Right lobe of liver (tissue), 6 donors: ENCODE measurements at regions not wholly inside any gene's neighbourhood (a gene's known extent, or its start where the extent isn't known, plus 50 kb on each side); places are given as distances from the start of the nearest gene placed in this dataset.
A peak's percentile ranks its signal among the peaks of the same experiment; 100 is the strongest.

Source experiments
- ATAC-seq, 4 donors: fragments of 200-7000 bp; cut with Tn5 transposase; one replicate each; pipeline ENCODE4 v1.9.1; 2020; ENCODE audit warnings: mild to moderate bottlenecking in 4 of 4, moderate library complexity in 4 of 4
- DNase-seq, 3 donors: peaks; one replicate each; pipeline ENCODE4 v3.0.0-alpha.2; 2020
- H3K27ac ChIP-seq, 3 donors: fragments of 200-600 bp; one replicate each; pipeline ENCODE4 v1.8.0; 2022
- H3K27me3 ChIP-seq, 2 donors: fragments of 200-600 bp; one replicate each; pipeline ENCODE4 v1.8.0; 2022
- H3K36me3 ChIP-seq, 4 donors: fragments of 200-600 bp; sonication (generic) in 1 of 4; one replicate each; pipeline versions ENCODE4 v1.5.1 to v1.8.0; 2017 to 2022; ENCODE audit warnings: control low read depth in 1 of 4
- H3K4me1 ChIP-seq, 4 donors: fragments of 200-600 bp; sonication (generic) in 1 of 4; one replicate each; pipeline versions ENCODE4 v1.5.1 to v1.8.0; 2017 to 2022; ENCODE audit warnings: control low read depth in 1 of 4
- H3K4me3 ChIP-seq, 3 donors: fragments of 200-600 bp; one replicate each; pipeline ENCODE4 v1.8.0; 2022
- H3K9me3 ChIP-seq, 4 donors: fragments of 200-600 bp; sonication (generic) in 1 of 4; one replicate each; pipeline versions ENCODE4 v1.5.1 to v1.8.0; 2017 to 2022; ENCODE audit warnings: control low read depth in 1 of 4
- CTCF ChIP-seq, 4 donors: fragments of 200-600 bp in 3 of 4; fragments of 450-650 bp in 1 of 4; IDR thresholded peaks; one replicate each; pipeline versions ENCODE4 v1.5.1 to v1.8.0; 2016 to 2022; ENCODE audit warnings: antibody characterized with exemption in 4 of 4, mild to moderate bottlenecking in 2 of 4
- POLR2A ChIP-seq: fragments of 450-650 bp; IDR thresholded peaks from one replicate; pipeline ENCODE4 v1.6.1; 2017; ENCODE audit warnings: antibody characterized with exemption, mild to moderate bottlenecking
- WGBS: methylation state at CpG from one replicate; pipeline ENCODE4 v1.1.6; 2018; ENCODE audit warnings: low coverage, low lambda C conversion rate; ENCODE audit not compliant: insufficient coverage; ENCODE audit errors: missing lambda C conversion rate; 5-methylcytosine and 5-hydroxymethylcytosine counted together
- intact Hi-C, 2 donors: fragments of 100-400 bp; cut with DNase I; formaldehyde crosslinking; loops; one replicate each; pipeline versions ENCODE4 v1.11.2 to v1.14.1; 2022
- donor health status: DM: no; HTN: yes; CAD: no.
- donor health status: DM: no; HTN: no; CAD: no.
- donor health status: DM: no; HTN: no; CAD: no.
- donor health status: DM: no; HTN: yes; CAD: no.
- donor health status: DM: no; HTN: yes; CAD: no.

GRCh38 chr1:90782046-90782445 lies 64.9 kb upstream of the BARHL2 start:
- intact Hi-C loops, result no loop called here
- H3K36me3 ChIP-seq, result no peaks in the 10 kb centered on the region
- H3K4me3 ChIP-seq, result no peak overlapping the region
- ATAC-seq (no peak), DNase-seq (no peak)
- 49% methylated on average over 2 of the region's 2 CpGs for WGBS
- no peaks in the 10 kb centered on the region for H3K27me3 ChIP-seq
- H3K9me3 ChIP-seq, result no peaks in the 10 kb centered on the region
- TF ChIP-seq CTCF (IDR thresholded peaks at IDR 0.05), result no peak
- TF ChIP-seq POLR2A, result no peak
- H3K27ac ChIP-seq, result no peak overlapping the region
- peaks cover 0 to 11% (median 0%) of the 10 kb centered on the region in 4 donors for H3K4me1 ChIP-seq

- DNase-seq, result peak in 2 of 3 donors; percentile 36 to 70
- Histone ChIP-seq H3K4me1 (peaks cover 0 to 11% (median 0%) of the 10 kb centered on the region in 4 donors), H3K4me3 (no peak overlapping the region), H3K27me3 (no peaks in the 10 kb centered on the region), H3K9me3 (no peaks in the 10 kb centered on the region), H3K36me3 (no peaks in the 10 kb centered on the region), H3K27ac (no peak overlapping the region)
- intact Hi-C loops, result no loop called here
- TF ChIP-seq CTCF (IDR thresholded peaks at IDR 0.05), result no peak
- no peak for TF ChIP-seq POLR2A
- WGBS, result 31% methylated on average over 3 of the region's 6 CpGs
- ATAC-seq, result peak; percentile 64 to 74 (median 70)
These were observed 64.4 kb upstream of the BARHL2 start for GRCh38 chr1:90781534-90781933.

- no peak for TF ChIP-seq CTCF (IDR thresholded peaks at IDR 0.05)
- no peak for TF ChIP-seq POLR2A
- ATAC-seq, result no peak
- H3K9me3 ChIP-seq, result no peaks in the 10 kb centered on the region
- H3K27me3 ChIP-seq, result no peaks in the 10 kb centered on the region
- peaks cover 0 to 11% (median 0%) of the 10 kb centered on the region in 4 donors for H3K4me1 ChIP-seq
- WGBS, result 100% methylated on average over 2 of the region's 2 CpGs
- H3K4me3 ChIP-seq, result no peak overlapping the region
- DNase-seq, result no peak
- intact Hi-C loops, result no loop called here
- no peak overlapping the region for H3K27ac ChIP-seq
- no peaks in the 10 kb centered on the region for H3K36me3 ChIP-seq
These were observed 63.9 kb upstream of the BARHL2 start for GRCh38 chr1:90780981-90781380.

- no peaks in the 10 kb centered on the region for H3K27me3 ChIP-seq
- TF ChIP-seq CTCF (IDR thresholded peaks at IDR 0.05), result no peak
- TF ChIP-seq POLR2A, result no peak
- H3K4me3 ChIP-seq, result no peak overlapping the region
- H3K4me1 ChIP-seq, result peaks cover 0 to 11% (median 0%) of the 10 kb centered on the region in 4 donors
- WGBS, result 18% methylated on average over 4 of the region's 4 CpGs
- intact Hi-C loops, result no loop called here
- H3K27ac ChIP-seq, result no peak overlapping the region
- no peaks in the 10 kb centered on the region for H3K9me3 ChIP-seq
- DNase-seq (peak in 2 of 3 donors; percentile 36 to 50), ATAC-seq (peak; percentile 67 to 91 (median 88))
- H3K36me3 ChIP-seq, result no peaks in the 10 kb centered on the region
These were observed 62.5 kb upstream of the BARHL2 start for GRCh38 chr1:90779573-90779972.

- H3K27me3 ChIP-seq, result no peaks in the 10 kb centered on the region
- TF ChIP-seq CTCF (IDR thresholded peaks at IDR 0.05), result no peak
- no peak for TF ChIP-seq POLR2A
- no peak overlapping the region for H3K27ac ChIP-seq
- H3K36me3 ChIP-seq, result no peaks in the 10 kb centered on the region
- H3K4me1 ChIP-seq, result peaks cover 0 to 11% (median 0%) of the 10 kb centered on the region in 4 donors
- no peak for ATAC-seq
- no peaks in the 10 kb centered on the region for H3K9me3 ChIP-seq
- intact Hi-C loops, result no loop called here
- no peak overlapping the region for H3K4me3 ChIP-seq
- DNase-seq, result no peak
These were observed 61.4 kb upstream of the BARHL2 start for GRCh38 chr1:90778486-90778885.
